ENCODE measurements at regions not wholly inside any gene's neighbourhood (a gene's known extent, or its start where the extent isn't known, plus 50 kb on each side); places are given as distances from the start of the nearest gene placed in this dataset.

DNA sequence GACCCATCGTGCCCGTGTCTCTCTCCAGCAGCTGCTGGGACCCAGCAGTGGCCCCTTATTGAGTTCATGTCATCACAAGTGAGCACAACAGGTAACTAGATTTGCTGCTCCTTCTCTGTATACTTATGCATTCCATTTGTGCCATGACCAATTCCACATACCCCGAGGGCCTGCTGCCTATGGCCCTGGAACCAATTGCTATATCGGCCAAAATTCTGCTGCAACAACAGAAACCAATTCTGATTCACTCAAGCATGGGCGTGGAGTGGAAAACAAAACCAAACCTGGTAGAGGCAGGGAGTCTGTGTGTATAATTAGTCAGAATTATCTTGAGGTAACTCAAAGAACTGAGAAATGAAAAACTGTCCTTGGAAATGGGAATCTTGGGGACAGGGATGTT, 516.6 kb downstream of the EPHB1 start:
- no peak for TF ChIP-seq EZH2 (IDR thresholded peaks at IDR 0.05; ENCODE audit: borderline replicate concordance, low read depth, low read length, severe bottlenecking)
- TF ChIP-seq, protein P1, sequence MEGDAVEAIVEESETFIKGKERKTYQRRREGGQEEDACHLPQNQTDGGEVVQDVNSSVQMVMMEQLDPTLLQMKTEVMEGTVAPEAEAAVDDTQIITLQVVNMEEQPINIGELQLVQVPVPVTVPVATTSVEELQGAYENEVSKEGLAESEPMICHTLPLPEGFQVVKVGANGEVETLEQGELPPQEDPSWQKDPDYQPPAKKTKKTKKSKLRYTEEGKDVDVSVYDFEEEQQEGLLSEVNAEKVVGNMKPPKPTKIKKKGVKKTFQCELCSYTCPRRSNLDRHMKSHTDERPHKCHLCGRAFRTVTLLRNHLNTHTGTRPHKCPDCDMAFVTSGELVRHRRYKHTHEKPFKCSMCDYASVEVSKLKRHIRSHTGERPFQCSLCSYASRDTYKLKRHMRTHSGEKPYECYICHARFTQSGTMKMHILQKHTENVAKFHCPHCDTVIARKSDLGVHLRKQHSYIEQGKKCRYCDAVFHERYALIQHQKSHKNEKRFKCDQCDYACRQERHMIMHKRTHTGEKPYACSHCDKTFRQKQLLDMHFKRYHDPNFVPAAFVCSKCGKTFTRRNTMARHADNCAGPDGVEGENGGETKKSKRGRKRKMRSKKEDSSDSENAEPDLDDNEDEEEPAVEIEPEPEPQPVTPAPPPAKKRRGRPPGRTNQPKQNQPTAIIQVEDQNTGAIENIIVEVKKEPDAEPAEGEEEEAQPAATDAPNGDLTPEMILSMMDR (IDR thresholded peaks at IDR 0.05; ENCODE audit: borderline replicate concordance, extremely low read depth, low read length, poor library complexity, severe bottlenecking), result no peak

Measured in DND-41 (cell line).